Ascending aorta (tissue), 2 donors: ENCODE measurements at regions not wholly inside any gene's neighbourhood (a gene's known extent, or its start where the extent isn't known, plus 50 kb on each side); places are given as distances from the start of the nearest gene placed in this dataset.
"Not testable (repeated sequence)": the region's sequence is repeated elsewhere in the genome, so short reads cannot be mapped to it uniquely, and the experiment has no call there.

Experiments
- DNase-seq, 2 donors: peaks; one replicate each; pipeline ENCODE4 v3.0.0-alpha.2; 2019; ENCODE audit warnings: low spot score in 2 of 2
- H3K27ac ChIP-seq, 2 donors: fragments of 200-600 bp; sonication (generic); one replicate each; pipeline ENCODE4 v1.5.1; 2016 to 2017; ENCODE audit warnings: mild to moderate bottlenecking in 1 of 2
- H3K27me3 ChIP-seq: fragments of 200-600 bp; sonication (generic); one replicate; pipeline ENCODE4 v1.5.1; 2017
- H3K36me3 ChIP-seq, 2 donors: fragments of 200-600 bp; sonication (generic); one replicate each; pipeline ENCODE4 v1.5.1; 2016
- H3K4me1 ChIP-seq, 2 donors: fragments of 200-600 bp; sonication (generic); one replicate each; pipeline ENCODE4 v1.5.1; 2016 to 2017; ENCODE audit warnings: mild to moderate bottlenecking in 1 of 2
- H3K4me3 ChIP-seq, 2 donors: fragments of 200-600 bp; sonication (generic); one replicate each; pipeline ENCODE4 v1.5.1; 2016 to 2017; ENCODE audit warnings: mild to moderate bottlenecking in 1 of 2
- H3K9me3 ChIP-seq, 2 donors: fragments of 200-600 bp; sonication (generic); one replicate each; pipeline ENCODE4 v1.5.1; 2016
- intact Hi-C: fragments of 100-400 bp; cut with DNase I; formaldehyde crosslinking; loops from one replicate; pipeline ENCODE4 v1.15.1; 2023
- TF ChIP-seq, protein P1 (sequence below), 3 experiments: fragments of 200-600 bp in 2 of 3; fragments of 450-650 bp in 1 of 3; sonication (generic) in 2 of 3; IDR thresholded peaks; one replicate each; pipeline ENCODE4 v1.5.1; 2016 to 2019; ENCODE audit warnings: antibody characterized with exemption in 3 of 3, mild to moderate bottlenecking in 1 of 3, moderate library complexity in 1 of 3

DNA sequence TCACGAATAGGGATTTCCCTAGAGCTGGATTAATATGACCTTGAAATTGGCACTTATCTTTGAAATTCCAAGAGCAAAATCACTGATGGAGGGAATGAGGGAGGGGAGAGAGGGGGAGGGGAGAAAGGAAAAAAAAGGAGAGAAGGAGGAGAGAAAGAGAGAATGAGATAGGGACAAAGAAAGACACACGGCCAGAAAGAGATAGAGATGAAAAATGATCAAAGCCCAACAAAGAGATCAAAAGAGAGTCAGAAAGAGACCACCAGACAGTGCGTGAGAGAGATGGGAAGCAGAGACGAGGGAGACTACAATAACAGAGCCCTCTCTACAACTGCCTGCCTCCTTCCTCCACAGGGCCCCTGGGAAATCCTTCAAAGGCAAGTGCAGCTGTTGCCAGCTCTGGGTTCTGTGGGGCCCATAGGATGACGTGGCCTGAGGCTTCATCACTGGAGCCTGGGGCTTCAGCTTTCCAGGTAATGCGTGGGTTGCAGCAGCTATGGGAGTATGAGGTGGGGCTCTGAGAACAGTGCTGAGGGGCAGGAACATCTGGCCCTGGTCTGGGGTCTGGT, 58.3 kb upstream of the SHB start:
- no peaks in the 10 kb centered on the region for H3K4me1 ChIP-seq
- no peaks in the 10 kb centered on the region for H3K36me3 ChIP-seq
- DNase-seq: no peak
- TF ChIP-seq, protein P1, sequence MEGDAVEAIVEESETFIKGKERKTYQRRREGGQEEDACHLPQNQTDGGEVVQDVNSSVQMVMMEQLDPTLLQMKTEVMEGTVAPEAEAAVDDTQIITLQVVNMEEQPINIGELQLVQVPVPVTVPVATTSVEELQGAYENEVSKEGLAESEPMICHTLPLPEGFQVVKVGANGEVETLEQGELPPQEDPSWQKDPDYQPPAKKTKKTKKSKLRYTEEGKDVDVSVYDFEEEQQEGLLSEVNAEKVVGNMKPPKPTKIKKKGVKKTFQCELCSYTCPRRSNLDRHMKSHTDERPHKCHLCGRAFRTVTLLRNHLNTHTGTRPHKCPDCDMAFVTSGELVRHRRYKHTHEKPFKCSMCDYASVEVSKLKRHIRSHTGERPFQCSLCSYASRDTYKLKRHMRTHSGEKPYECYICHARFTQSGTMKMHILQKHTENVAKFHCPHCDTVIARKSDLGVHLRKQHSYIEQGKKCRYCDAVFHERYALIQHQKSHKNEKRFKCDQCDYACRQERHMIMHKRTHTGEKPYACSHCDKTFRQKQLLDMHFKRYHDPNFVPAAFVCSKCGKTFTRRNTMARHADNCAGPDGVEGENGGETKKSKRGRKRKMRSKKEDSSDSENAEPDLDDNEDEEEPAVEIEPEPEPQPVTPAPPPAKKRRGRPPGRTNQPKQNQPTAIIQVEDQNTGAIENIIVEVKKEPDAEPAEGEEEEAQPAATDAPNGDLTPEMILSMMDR (IDR thresholded peaks at IDR 0.05): no peak
- intact Hi-C loops: no loop called here
- H3K27ac ChIP-seq: no peak overlapping the region
- H3K9me3 ChIP-seq: no peaks in the 10 kb centered on the region
- no peak overlapping the region for H3K4me3 ChIP-seq
- no peaks in the 10 kb centered on the region for H3K27me3 ChIP-seq

DNA sequence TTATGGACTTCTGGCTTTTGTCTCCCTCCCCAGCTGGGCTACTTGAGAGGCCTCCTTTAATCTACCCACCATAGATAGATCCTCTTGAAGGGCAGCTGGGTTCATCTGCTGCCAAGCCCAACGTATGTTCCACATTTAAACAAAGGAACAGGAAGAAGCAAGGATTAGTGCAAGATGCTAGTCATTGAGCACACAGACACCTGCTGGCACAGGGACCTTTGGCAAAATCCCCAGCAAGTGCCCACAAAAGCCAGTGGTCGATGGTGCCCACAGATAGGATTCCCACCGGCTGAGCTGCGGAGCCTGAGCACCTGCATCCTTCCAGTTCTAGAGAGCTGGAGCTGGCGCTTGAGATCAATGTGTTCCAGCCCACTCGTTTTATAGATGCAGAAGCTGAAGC, 57.7 kb upstream of the SHB start:
- Histone ChIP-seq H3K36me3 (no peaks in the 10 kb centered on the region), H3K4me1 (no peaks in the 10 kb centered on the region), H3K4me3 (no peak overlapping the region), H3K27ac (no peak overlapping the region), H3K9me3 (no peaks in the 10 kb centered on the region), H3K27me3 (no peaks in the 10 kb centered on the region)
- TF ChIP-seq, protein P1 (IDR thresholded peaks at IDR 0.05): no peak
- DNase-seq: no peak
- intact Hi-C loops: no loop called here

DNA sequence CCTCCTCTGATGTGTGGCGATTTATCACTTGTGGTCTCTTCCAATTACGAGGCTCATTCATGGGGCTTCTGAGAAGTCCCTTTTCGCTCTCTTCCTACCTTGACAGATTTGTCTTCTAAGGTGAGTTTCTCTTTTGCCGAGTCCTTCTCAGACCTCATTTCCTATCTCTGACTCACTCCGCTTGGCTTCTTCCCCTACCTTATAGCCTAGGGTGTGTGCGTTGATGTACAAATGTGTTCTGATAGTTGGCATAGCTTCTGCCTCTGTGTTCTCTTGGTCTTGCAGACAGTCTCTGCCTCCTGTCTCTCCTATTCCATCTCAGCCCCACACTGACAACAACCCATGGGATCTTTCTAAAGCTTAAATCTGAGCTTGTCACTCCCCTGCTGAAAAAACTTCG, 56.9 kb upstream of the SHB start:
- no peaks in the 10 kb centered on the region for H3K9me3 ChIP-seq
- H3K27me3 ChIP-seq: no peaks in the 10 kb centered on the region
- H3K4me1 ChIP-seq: no peaks in the 10 kb centered on the region
- TF ChIP-seq, protein P1 (IDR thresholded peaks at IDR 0.05): no peak
- H3K4me3 ChIP-seq: no peak overlapping the region
- no peak for DNase-seq
- no peaks in the 10 kb centered on the region for H3K36me3 ChIP-seq
- H3K27ac ChIP-seq: no peak overlapping the region
- intact Hi-C loops: no loop called here

DNA sequence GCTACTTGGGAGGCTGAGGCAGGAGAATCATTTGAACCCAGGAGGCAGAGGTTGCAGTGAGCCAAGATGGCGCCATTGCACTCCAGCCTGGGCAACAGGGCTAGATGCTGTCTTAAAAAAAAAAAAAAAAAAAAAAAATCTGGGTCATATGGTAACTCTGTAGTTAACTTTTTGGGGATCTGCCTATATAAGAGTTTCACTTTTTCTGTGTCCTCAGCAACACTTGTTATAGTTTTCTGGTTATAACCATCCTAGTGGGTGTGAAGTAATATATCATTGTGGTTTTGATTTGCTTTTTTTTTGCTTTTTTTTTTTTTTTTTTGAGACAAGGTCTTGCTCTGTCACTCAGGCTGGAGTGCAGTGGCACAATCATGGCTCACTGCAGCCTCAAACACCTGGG, 54.3 kb upstream of the SHB start:
- H3K9me3 ChIP-seq, H3K36me3 ChIP-seq, H3K27ac ChIP-seq, DNase-seq, intact Hi-C loops, H3K4me1 ChIP-seq, H3K4me3 ChIP-seq, H3K27me3 ChIP-seq: not testable (repeated sequence)

DNA sequence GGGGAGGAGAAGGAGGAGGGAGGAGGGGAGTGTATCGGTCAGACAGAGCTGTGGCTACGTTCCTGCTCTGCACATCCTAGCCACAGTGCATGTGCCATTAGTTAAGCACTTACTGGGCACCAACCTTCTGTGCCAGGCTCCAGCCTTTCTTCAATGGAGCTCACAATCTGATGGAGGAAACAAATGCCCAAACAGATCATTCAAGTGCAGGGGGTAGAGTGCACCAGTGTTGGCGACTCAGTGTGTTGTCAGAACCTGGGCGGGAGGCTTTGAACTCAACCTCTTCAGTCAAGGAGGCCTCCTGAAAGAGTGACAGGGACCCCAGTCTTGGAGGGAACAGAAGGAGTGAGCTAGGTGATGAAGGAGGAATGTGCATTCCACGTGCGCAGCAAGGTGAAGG, 51.9 kb upstream of the SHB start:
- DNase-seq: no peak
- Histone ChIP-seq H3K27me3 (no peaks in the 10 kb centered on the region), H3K9me3 (no peaks in the 10 kb centered on the region), H3K4me3 (no peak overlapping the region), H3K27ac (no peak overlapping the region), H3K4me1 (no peaks in the 10 kb centered on the region), H3K36me3 (no peaks in the 10 kb centered on the region)
- intact Hi-C loops: no loop called here
- TF ChIP-seq, protein P1 (IDR thresholded peaks at IDR 0.05): no peak

DNA sequence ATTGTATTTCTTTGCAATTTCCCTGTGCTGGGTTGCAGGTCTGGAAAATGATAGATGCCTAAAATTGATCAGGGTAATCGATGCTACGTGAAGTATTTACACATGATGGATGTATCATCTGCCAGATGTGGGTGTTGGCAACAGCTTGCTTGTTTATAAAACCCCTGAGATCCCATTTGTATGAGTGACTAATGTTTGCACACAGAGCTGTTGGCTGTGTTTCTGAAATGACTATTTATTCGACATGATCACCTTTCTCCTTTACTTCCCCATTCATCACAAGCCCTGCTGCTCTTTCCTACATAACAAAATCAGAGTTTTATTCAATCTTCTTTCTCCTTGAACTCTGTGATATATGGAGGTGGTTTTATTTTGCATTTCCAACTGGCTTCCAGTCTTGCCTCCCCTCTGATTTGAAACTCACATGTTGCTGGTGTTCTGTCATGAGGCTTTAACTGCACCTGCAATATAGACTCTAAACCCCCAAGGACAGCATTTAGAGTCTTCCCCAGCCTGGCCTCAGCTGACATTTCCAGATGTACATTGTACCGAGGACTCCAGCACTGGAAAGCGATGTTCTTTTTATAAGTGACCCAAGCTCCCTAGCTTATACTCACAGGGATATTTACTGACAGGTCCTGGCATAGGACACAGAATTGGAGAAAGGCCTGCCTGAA, 50.7 kb upstream of the SHB start:
- Histone ChIP-seq H3K4me3 (no peak overlapping the region), H3K27ac (no peak overlapping the region), H3K27me3 (no peaks in the 10 kb centered on the region), H3K9me3 (no peaks in the 10 kb centered on the region), H3K36me3 (no peaks in the 10 kb centered on the region), H3K4me1 (no peaks in the 10 kb centered on the region)
- intact Hi-C loops: no loop called here
- DNase-seq: no peak
- TF ChIP-seq, protein P1 (IDR thresholded peaks at IDR 0.05): no peak
